ENCODE measurements at regions not wholly inside any gene's neighbourhood (a gene's known extent, or its start where the extent isn't known, plus 50 kb on each side); places are given as distances from the start of the nearest gene placed in this dataset.
"Not testable (repeated sequence)": the region's sequence is repeated elsewhere in the genome, so short reads cannot be mapped to it uniquely, and the experiment has no call there.

- no peak for DNase-seq (ENCODE audit: low spot score)
Measured at GRCh38 chr4:11700751-11701226, 272.1 kb upstream of the HS3ST1 start.

- no peak for DNase-seq (ENCODE audit: low spot score)
Measured at GRCh38 chr4:11698846-11699590, 270.3 kb upstream of the HS3ST1 start.

- DNase-seq (ENCODE audit: low spot score), result no peak
Measured at GRCh38 chr4:11698033-11698432, 269.3 kb upstream of the HS3ST1 start.

- no peak for DNase-seq (ENCODE audit: low spot score)
Measured at GRCh38 chr4:11693693-11694092, 265.0 kb upstream of the HS3ST1 start.

GRCh38 chr4:11691236-11691635 is 262.5 kb upstream of the HS3ST1 start:
- no peak for DNase-seq (ENCODE audit: low spot score)

GRCh38 chr4:11687727-11688126 is 259.0 kb upstream of the HS3ST1 start:
- no peak for DNase-seq (ENCODE audit: low spot score)

- no peak for DNase-seq (ENCODE audit: low spot score)
Measured at GRCh38 chr4:11685481-11685880, 256.8 kb upstream of the HS3ST1 start.

- no peak for DNase-seq (ENCODE audit: low spot score)
Measured at GRCh38 chr4:11675051-11675800, 246.5 kb upstream of the HS3ST1 start.

- DNase-seq (ENCODE audit: low spot score), result no peak
Measured at GRCh38 chr4:11670304-11670703, 241.6 kb upstream of the HS3ST1 start.

- DNase-seq (ENCODE audit: low spot score), result no peak
Measured at GRCh38 chr4:11669156-11669555, 240.5 kb upstream of the HS3ST1 start.

GRCh38 chr4:11663114-11663513 is 234.4 kb upstream of the HS3ST1 start:
- DNase-seq (ENCODE audit: low spot score), result no peak

GRCh38 chr4:11650801-11651596 is 222.3 kb upstream of the HS3ST1 start:
- no peak for DNase-seq (ENCODE audit: low spot score)

- no peak for DNase-seq (ENCODE audit: low spot score)
Measured at GRCh38 chr4:11647433-11647832, 218.7 kb upstream of the HS3ST1 start.

- not testable (repeated sequence) for DNase-seq (ENCODE audit: low spot score)
Measured at GRCh38 chr4:11643081-11643480, 214.4 kb upstream of the HS3ST1 start.

GRCh38 chr4:11640584-11640983 is 211.9 kb upstream of the HS3ST1 start:
- no peak for DNase-seq (ENCODE audit: low spot score)

GRCh38 chr4:11636551-11636950 is 207.9 kb upstream of the HS3ST1 start:
- no peak for DNase-seq (ENCODE audit: low spot score)

GRCh38 chr4:11636031-11636430 is 207.3 kb upstream of the HS3ST1 start:
- no peak for DNase-seq (ENCODE audit: low spot score)

GRCh38 chr4:11635342-11635741 is 206.6 kb upstream of the HS3ST1 start:
- DNase-seq (ENCODE audit: low spot score), result no peak

- no peak for DNase-seq (ENCODE audit: low spot score)
Measured at GRCh38 chr4:11634283-11634682, 205.6 kb upstream of the HS3ST1 start.

GRCh38 chr4:11633430-11633829 is 204.7 kb upstream of the HS3ST1 start:
- DNase-seq (ENCODE audit: low spot score), result no peak

- no peak for DNase-seq (ENCODE audit: low spot score)
Measured at GRCh38 chr4:11632483-11632882, 203.8 kb upstream of the HS3ST1 start.

- DNase-seq (ENCODE audit: low spot score), result no peak
Measured at GRCh38 chr4:11632025-11632424, 203.3 kb upstream of the HS3ST1 start.

- no peak for DNase-seq (ENCODE audit: low spot score)
Measured at GRCh38 chr4:11631416-11631815, 202.7 kb upstream of the HS3ST1 start.
